H9 (cell line): ENCODE measurements at regions not wholly inside any gene's neighbourhood (a gene's known extent, or its start where the extent isn't known, plus 50 kb on each side); places are given as distances from the start of the nearest gene placed in this dataset.
A peak's percentile ranks its signal among the peaks of the same experiment; 100 is the strongest.

ENCODE experiments used
- DNase-seq: peaks from one replicate; pipeline ENCODE4 v3.0.0-alpha.2; 2017
- H2AFZ ChIP-seq: one replicate; pipeline ENCODE4 v1.6.1; 2013; ENCODE audit warnings: mild to moderate bottlenecking, low read length, control low read depth, moderate library complexity
- H2AK5ac ChIP-seq: 2 replicates; pipeline ENCODE4 v1.6.1; 2013; ENCODE audit warnings: low read length, control low read depth, mixed read lengths; ENCODE audit not compliant: insufficient read length
- H2BK120ac ChIP-seq: one replicate; pipeline ENCODE4 v1.6.1; 2013; ENCODE audit warnings: low read depth, mild to moderate bottlenecking, low read length, control low read depth, inconsistent platforms; ENCODE audit not compliant: poor library complexity, severe bottlenecking
- H2BK12ac ChIP-seq: 2 replicates; pipeline ENCODE4 v1.6.1; 2013; ENCODE audit warnings: low read length, control low read depth, mixed read lengths, low read depth; ENCODE audit not compliant: insufficient read length
- H2BK15ac ChIP-seq: 2 replicates; pipeline ENCODE4 v1.6.1; 2013; ENCODE audit warnings: low read depth, low read length, control low read depth
- H2BK20ac ChIP-seq: one replicate; pipeline ENCODE4 v1.6.1; 2013; ENCODE audit warnings: low read depth, mild to moderate bottlenecking, low read length, control low read depth, inconsistent platforms; ENCODE audit not compliant: poor library complexity, severe bottlenecking
- H2BK5ac ChIP-seq: 2 replicates; pipeline ENCODE4 v1.6.1; 2013; ENCODE audit warnings: low read length, control low read depth, mixed read lengths; ENCODE audit not compliant: insufficient read length
- H3K14ac ChIP-seq: 2 replicates; pipeline ENCODE4 v1.6.1; 2013; ENCODE audit warnings: low read length, control low read depth; ENCODE audit not compliant: insufficient read depth
- H3K18ac ChIP-seq: 2 replicates; pipeline ENCODE4 v1.6.1; 2013; ENCODE audit warnings: low read depth, mild to moderate bottlenecking, mixed read lengths, low read length, control low read depth; ENCODE audit not compliant: insufficient read length
- H3K23ac ChIP-seq: 2 replicates; pipeline ENCODE4 v1.6.1; 2013; ENCODE audit warnings: low read length, control low read depth, mixed read lengths, low read depth; ENCODE audit not compliant: insufficient read length
- H3K23me2 ChIP-seq: 2 replicates; pipeline ENCODE4 v1.6.1; 2013; ENCODE audit warnings: low read depth, mild to moderate bottlenecking, mixed read lengths, low read length, control low read depth; ENCODE audit not compliant: insufficient read length, poor library complexity, severe bottlenecking
- H3K27ac ChIP-seq: 2 replicates; pipeline ENCODE4 v1.5.1; 2013; ENCODE audit warnings: low read length, control low read depth, mixed read lengths, low read depth; ENCODE audit not compliant: insufficient read length
- H3K27me3 ChIP-seq: 2 replicates; pipeline ENCODE4 v1.6.1; 2013; ENCODE audit warnings: low read length, control low read depth, inconsistent platforms; ENCODE audit not compliant: insufficient read depth
- H3K4ac ChIP-seq: 2 replicates; pipeline ENCODE4 v1.6.1; 2013; ENCODE audit warnings: low read depth, mild to moderate bottlenecking, control low read depth, inconsistent platforms, low read length, moderate library complexity
- H3K4me1 ChIP-seq: 2 replicates; pipeline ENCODE4 v1.6.1; 2013; ENCODE audit warnings: low read length, control low read depth, inconsistent platforms; ENCODE audit not compliant: insufficient read depth
- H3K4me2 ChIP-seq: 2 replicates; pipeline ENCODE4 v1.6.1; 2013; ENCODE audit warnings: low read length, control low read depth, mixed read lengths; ENCODE audit not compliant: insufficient read length, insufficient read depth
- H3K56ac ChIP-seq: 2 replicates; pipeline ENCODE4 v1.6.1; 2013; ENCODE audit warnings: low read depth, mild to moderate bottlenecking, mixed read lengths, low read length, control low read depth; ENCODE audit not compliant: insufficient read length
- H3K79me1 ChIP-seq: 2 replicates; pipeline ENCODE4 v1.6.1; 2013; ENCODE audit warnings: low read depth, mild to moderate bottlenecking, moderate library complexity, low read length, control low read depth, inconsistent platforms; ENCODE audit not compliant: insufficient read depth, poor library complexity, severe bottlenecking
- H3K79me2 ChIP-seq: 2 replicates; pipeline ENCODE4 v1.6.1; 2013; ENCODE audit warnings: low read length, control low read depth, inconsistent platforms; ENCODE audit not compliant: insufficient read depth
- H3K9ac ChIP-seq: 2 replicates; pipeline ENCODE4 v1.6.1; 2013; ENCODE audit warnings: low read length, control low read depth, mixed read lengths; ENCODE audit not compliant: insufficient read length; ENCODE audit errors: extremely low read depth
- H3K9me3 ChIP-seq: one replicate; pipeline ENCODE4 v1.6.1; 2013; ENCODE audit warnings: low read depth, low read length, inconsistent platforms; ENCODE audit not compliant: control insufficient read depth
- H3T11ph ChIP-seq: one replicate; pipeline ENCODE4 v1.6.1; 2013; ENCODE audit warnings: mild to moderate bottlenecking, low read length, control low read depth, inconsistent platforms
- H4K20me1 ChIP-seq: one replicate; pipeline ENCODE4 v1.6.1; 2013; ENCODE audit not compliant: control insufficient read depth, insufficient read length, insufficient read depth
- H4K5ac ChIP-seq: 2 replicates; pipeline ENCODE4 v1.6.1; 2013; ENCODE audit warnings: low read depth, mild to moderate bottlenecking, mixed read lengths, low read length, control low read depth; ENCODE audit not compliant: insufficient read length
- H4K8ac ChIP-seq: replicated peaks from 2 replicates; pipeline ENCODE4 v1.6.1; 2013; ENCODE audit warnings: low read length, control low read depth, mixed read lengths, low read depth; ENCODE audit not compliant: insufficient read length
- H4K91ac ChIP-seq: 2 replicates; pipeline ENCODE4 v1.6.1; 2013; ENCODE audit warnings: low read depth, mild to moderate bottlenecking, moderate library complexity, mixed read lengths, low read length, control low read depth; ENCODE audit not compliant: insufficient read length
- H3K27ac Mint-ChIP-seq, 3 experiments: 2 replicates in 2 of 3; 3 replicates in 1 of 3; pipeline ENCODE4 v1.8.0; 2020 to 2021; ENCODE audit warnings: mixed read lengths in 3 of 3, mild to moderate bottlenecking in 1 of 3, moderate library complexity in 1 of 3
- H3K27me3 Mint-ChIP-seq: 2 replicates; pipeline ENCODE4 v1.8.0; 2021; ENCODE audit warnings: low read depth, mild to moderate bottlenecking, moderate library complexity, mixed read lengths
- H3K36me3 Mint-ChIP-seq, 3 experiments: 2 replicates in 2 of 3; 3 replicates in 1 of 3; pipeline ENCODE4 v1.8.0; 2020 to 2021; ENCODE audit warnings: low read depth in 3 of 3, mixed read lengths in 3 of 3; ENCODE audit not compliant: insufficient read depth in 1 of 3
- H3K4me1 Mint-ChIP-seq, 2 experiments: 2 replicates each; pipeline ENCODE4 v1.8.0; 2020; ENCODE audit warnings: mixed read lengths in 2 of 2
- H3K4me3 Mint-ChIP-seq, 2 experiments: 2 replicates in 1 of 2; 3 replicates in 1 of 2; pipeline ENCODE4 v1.8.0; 2020 to 2021; ENCODE audit warnings: mild to moderate bottlenecking in 2 of 2, mixed read lengths in 2 of 2, moderate library complexity in 1 of 2
- H3K9me3 Mint-ChIP-seq, 2 experiments: 2 replicates in 1 of 2; 3 replicates in 1 of 2; pipeline ENCODE4 v1.8.0; 2020; ENCODE audit warnings: mild to moderate bottlenecking in 2 of 2, mixed read lengths in 2 of 2, moderate library complexity in 1 of 2
- WGBS: extraction: QIAGEN DNeasy Blood & Tissue Kit; methylation state at CpG from one replicate; pipeline ENCODE4 v1.1.7; 2013; ENCODE audit warnings: missing lambda C conversion rate, low lambda C conversion rate, mixed read lengths; ENCODE audit not compliant: insufficient read length; ENCODE audit errors: extremely low coverage; 5-methylcytosine and 5-hydroxymethylcytosine counted together
- TF ChIP-seq, protein P1 (sequence below): fragments of 200-600 bp; sonication (generic); conservative IDR thresholded peaks from 3 replicates; pipeline ENCODE4 v1.8.0; 2021; ENCODE audit warnings: antibody characterized with exemption, mild to moderate bottlenecking

DNA sequence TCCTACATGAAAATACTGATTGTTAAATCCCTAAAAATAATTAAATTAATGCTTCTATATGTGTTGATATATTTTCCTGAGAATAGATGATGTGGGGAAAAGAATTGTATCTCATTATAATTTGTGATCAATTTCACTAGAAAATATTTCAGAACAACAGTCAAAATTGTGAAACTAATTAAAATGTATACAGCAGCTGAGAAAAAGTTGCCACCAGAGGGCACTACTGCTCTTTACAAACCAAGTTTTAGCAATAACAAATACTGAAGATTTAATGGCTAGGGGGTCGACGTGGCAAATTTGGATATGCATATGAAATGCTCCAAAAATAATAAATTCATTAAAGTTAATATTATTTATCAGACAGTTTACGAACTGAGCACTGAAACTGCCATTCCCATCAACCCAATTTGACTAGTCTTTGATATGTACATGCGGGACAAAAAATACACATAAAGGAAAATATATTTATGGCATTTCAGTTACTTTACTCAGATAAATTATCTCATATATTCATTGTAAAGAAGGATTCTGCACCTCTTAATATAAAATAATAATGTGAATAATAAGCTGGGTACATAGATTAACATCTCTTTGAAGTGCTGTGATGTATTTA, 96.3 kb upstream of the TMPRSS15 start:
- Histone ChIP-seq H2BK20ac (no peak overlapping the region), H3K27ac (no peak overlapping the region), H2BK5ac (no peak overlapping the region), H4K20me1 (no peaks in the 10 kb centered on the region), H3K79me1 (no peaks in the 10 kb centered on the region), H4K8ac (no peak overlapping the region), H2AK5ac (no peak overlapping the region), H3K23me2 (no peaks in the 10 kb centered on the region), H3K14ac (no peak overlapping the region), H3K79me2 (no peaks in the 10 kb centered on the region), H3K4me2 (no peak overlapping the region), H2BK15ac (no peak overlapping the region), H4K5ac (no peak overlapping the region), H2BK12ac (no peak overlapping the region), H3K9me3 (no peaks in the 10 kb centered on the region), H3K18ac (no peak overlapping the region), H3K56ac (no peak overlapping the region), H4K91ac (no peak overlapping the region), H3K4me1 (no peaks in the 10 kb centered on the region), H3K27me3 (no peaks in the 10 kb centered on the region), H3K23ac (no peak overlapping the region), H3K4ac (no peak overlapping the region), H2AFZ (no peak overlapping the region), H3K9ac (no peak overlapping the region), H2BK120ac (no peak overlapping the region), H3T11ph (no peak overlapping the region)
- peaks cover 15 to 20% of the 10 kb centered on the region in 2 experiments for H3K9me3 Mint-ChIP-seq
- DNase-seq = no peak
- no peak overlapping the region for H3K4me3 Mint-ChIP-seq
- TF ChIP-seq, protein P1, sequence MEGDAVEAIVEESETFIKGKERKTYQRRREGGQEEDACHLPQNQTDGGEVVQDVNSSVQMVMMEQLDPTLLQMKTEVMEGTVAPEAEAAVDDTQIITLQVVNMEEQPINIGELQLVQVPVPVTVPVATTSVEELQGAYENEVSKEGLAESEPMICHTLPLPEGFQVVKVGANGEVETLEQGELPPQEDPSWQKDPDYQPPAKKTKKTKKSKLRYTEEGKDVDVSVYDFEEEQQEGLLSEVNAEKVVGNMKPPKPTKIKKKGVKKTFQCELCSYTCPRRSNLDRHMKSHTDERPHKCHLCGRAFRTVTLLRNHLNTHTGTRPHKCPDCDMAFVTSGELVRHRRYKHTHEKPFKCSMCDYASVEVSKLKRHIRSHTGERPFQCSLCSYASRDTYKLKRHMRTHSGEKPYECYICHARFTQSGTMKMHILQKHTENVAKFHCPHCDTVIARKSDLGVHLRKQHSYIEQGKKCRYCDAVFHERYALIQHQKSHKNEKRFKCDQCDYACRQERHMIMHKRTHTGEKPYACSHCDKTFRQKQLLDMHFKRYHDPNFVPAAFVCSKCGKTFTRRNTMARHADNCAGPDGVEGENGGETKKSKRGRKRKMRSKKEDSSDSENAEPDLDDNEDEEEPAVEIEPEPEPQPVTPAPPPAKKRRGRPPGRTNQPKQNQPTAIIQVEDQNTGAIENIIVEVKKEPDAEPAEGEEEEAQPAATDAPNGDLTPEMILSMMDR = peak; percentile 92
- no peak overlapping the region for H3K27ac Mint-ChIP-seq
- WGBS = no CpG with 5 or more reads among the region's 4 CpGs
- peaks cover 6 to 17% (median 8%) of the 10 kb centered on the region in 3 experiments; a peak in 6 of 7 replicates for H3K36me3 Mint-ChIP-seq
- no peaks in the 10 kb centered on the region for H3K27me3 Mint-ChIP-seq
- H3K4me1 Mint-ChIP-seq = peaks cover 14 to 26% of the 10 kb centered on the region in 2 experiments
